HG02642 (cell line): ENCODE measurements at regions not wholly inside any gene's neighbourhood (a gene's known extent, or its start where the extent isn't known, plus 50 kb on each side); places are given as distances from the start of the nearest gene placed in this dataset.

Experiments used
- ATAC-seq: cut with Tn5 transposase; IDR thresholded peaks from one replicate; pipeline ENCODE4 v1.9.1; 2021; ENCODE audit warnings: mild to moderate bottlenecking; ENCODE audit not compliant: unreplicated experiment, poor library complexity

DNA sequence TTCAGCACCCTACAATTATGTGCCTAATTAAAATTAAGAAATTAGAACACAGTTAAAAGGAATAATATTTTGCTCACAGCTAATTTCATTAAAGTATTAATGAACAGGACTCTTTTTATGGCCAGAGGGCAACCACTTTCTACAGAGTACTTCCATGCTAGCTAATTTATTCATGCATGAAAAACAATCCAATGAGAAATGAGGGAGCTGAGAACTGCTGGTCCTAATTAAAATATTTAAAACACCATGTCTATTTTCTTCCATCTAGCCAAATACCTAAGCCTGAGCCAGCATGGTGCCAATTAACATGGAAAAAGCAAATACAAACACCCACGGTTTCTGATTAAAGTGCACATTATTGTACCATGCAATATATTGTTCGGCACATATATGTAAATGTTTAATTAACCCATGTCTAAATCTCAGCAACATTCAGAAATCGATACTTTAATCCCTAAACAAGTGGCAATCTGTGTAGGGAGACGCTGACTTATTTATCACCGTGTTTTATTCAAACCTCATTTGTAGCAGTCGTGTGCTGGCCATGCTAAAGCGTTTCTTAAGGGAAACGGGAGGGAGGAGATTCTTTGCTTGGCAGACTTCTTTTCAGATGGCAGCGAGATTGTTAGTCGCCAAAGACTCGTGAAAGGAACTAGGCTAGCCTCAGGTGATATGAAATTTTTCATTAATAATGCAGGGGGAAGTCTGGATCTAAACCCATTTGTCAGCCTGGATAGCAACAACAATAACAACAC is 193.5 kb downstream of the ANXA2 start:
- ATAC-seq, result no peak

DNA sequence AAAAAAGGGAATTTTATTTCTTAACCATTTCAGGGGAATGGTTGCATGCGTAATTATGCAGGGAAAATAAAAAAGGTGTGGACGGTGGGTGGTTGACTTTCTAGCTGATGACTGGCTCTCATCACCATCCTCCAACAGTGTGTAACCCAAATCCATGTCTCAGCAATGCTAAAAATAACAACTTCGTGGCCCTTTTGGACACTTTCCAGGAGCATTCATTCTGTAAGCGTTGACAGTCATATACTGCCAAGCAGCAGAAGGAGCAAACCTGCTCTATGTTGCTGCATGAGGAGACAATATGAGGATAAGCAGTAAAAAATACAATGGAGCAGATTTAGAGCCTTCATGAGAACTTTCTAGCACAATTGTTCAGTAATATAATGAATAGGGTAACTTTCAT is 189.1 kb downstream of the ANXA2 start:
- ATAC-seq, result no peak

GRCh38 chr15:60212536-60212935 is 185.2 kb downstream of the ANXA2 start:
- no peak for ATAC-seq

DNA sequence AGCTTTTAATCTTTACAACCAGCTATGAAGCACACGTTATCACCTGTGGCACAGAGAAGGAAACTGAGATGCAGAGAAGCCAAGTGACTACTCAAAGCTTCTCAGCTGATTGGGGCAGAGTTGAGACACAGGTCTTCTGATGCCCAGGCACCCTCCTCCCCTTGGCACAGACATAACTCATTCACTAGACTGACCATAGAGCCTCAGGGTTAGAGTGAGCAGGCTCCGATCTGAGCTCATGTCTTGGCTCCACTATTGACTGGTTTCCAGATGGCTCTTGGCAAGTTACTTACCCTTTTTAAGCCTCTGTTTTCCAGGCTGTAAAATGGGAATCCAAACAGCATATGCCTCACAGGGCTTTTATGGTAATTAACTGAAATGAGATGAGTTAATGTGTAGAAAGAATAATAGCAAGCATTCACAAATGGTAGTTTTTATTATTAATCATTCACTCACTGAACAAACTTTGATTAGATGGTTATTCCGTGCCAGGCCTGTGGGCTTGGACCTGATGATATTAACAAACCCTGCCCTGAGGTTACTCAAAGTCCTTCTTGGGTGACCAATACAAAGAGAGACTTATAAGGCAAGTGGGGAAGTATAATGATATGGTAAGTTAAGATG is 184.3 kb downstream of the ANXA2 start:
- no peak for ATAC-seq

DNA sequence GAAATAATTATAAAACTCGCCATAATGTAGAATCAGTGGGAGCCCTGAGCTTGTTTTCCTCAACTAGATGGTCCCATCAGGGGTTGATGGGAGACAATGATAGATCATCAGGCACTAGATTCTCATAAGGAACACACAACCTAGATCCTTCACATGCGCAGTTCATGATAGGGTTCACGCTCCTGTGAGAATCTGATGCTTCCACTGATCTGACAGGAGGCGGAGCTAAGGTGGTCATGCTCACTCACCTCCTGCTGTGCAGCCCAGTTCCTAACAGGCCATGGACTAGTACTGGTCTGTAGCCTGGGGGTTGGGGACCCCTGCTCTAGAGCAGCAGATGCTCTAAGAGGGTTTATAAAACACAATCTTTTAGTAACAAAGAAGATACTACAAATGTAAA is 183.6 kb downstream of the ANXA2 start:
- ATAC-seq, result no peak

GRCh38 chr15:60215225-60215963 is 182.4 kb downstream of the ANXA2 start:
- no peak for ATAC-seq

DNA sequence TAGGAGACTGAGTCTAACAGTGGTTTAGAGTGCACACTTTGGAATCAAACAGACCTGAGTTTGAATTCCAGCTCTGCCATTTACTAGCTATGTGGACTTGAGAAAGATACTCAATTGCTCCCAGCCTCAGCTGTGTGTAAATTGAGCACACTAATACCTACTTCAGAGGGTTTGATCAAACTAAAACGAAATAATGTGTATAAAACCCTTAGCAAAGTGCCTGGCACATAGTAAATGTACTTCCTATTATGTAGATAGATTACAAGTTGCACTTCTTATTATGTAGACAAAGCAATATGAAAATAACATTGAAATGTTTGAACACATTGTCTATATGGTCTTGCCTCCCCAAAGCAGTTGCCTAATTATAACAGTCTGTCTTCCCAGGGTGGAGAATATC is 180.6 kb downstream of the ANXA2 start:
- ATAC-seq, result no peak

DNA sequence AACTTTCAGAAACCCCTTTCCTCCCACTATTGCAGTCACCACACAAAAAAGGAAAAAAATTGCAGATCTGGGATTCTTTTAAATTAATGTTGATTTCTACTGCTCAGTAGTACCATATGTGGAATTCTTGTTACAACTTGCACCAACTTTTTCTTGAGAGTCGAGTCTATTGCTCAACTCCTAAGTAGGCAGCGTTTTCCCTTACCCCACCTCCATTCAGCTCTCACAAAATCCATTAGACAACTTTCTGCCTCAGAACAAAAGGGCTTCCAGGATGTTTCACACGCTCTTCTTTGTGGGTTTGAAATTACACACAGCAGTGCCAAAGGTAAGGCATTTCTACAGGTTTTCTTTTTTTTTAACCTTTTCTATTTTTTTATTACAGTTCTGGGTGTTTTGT is 179.5 kb downstream of the ANXA2 start:
- ATAC-seq, result no peak

DNA sequence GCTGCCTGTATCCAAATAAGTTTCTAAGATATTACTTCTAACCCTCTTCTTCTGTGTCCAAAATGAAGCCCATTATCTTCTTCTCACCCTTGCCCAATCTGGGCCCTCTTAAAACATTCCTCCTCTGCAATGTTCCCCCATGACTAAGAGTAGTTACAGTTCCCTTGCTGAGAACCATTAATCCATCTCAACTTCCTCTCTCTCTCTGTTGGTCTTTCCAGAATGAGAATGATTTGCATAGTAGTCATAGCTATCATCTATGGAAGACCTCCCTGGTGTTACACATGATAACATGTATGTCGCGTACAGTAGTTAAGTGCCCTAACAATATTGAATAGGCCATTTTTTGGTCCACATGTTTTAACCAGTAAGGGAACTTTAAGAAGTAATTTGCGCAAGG is 177.9 kb downstream of the ANXA2 start:
- no peak for ATAC-seq

- no peak for ATAC-seq
Observed at GRCh38 chr15:60221356-60221755, 176.4 kb downstream of the ANXA2 start.

DNA sequence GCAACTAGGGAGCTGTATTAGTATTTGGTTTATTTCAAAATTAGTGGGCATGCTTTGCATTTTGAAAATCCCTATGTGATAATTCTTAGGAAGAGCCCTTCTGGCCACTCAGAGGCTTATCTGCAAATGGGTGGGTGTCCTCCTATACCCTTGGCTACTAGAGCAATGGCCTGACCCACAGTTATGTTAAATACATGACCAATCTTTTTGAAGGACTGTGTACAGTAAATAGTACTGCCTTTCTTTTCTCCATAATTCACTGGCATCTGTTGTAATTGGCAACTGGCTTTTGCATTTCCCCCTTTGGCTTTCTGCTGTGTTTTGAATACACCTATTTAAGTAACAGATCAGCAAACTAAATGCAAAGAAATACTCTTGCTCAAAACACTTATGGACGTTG is 175.4 kb downstream of the ANXA2 start:
- ATAC-seq, result no peak

DNA sequence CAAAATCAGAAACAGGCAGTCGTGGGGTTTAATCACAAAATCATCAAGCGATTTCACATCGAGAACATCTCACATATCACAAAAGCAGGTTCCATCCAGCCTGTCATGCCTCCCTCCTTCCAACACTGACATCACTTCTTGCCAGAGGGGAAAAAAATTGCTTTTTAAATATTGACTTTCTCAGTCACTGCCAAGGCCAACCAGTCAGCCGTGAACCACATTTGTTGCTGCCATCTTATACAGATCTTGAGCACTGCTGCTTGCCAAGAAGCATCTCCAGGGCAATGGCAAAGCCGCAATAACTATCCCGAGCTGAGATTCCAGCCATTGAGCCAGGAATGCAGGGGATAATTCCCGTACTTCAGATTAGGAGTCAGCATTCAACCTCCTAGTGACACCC is 174.6 kb downstream of the ANXA2 start:
- ATAC-seq, result no peak

GRCh38 chr15:60226924-60227323 is 170.9 kb downstream of the ANXA2 start:
- no peak for ATAC-seq

DNA sequence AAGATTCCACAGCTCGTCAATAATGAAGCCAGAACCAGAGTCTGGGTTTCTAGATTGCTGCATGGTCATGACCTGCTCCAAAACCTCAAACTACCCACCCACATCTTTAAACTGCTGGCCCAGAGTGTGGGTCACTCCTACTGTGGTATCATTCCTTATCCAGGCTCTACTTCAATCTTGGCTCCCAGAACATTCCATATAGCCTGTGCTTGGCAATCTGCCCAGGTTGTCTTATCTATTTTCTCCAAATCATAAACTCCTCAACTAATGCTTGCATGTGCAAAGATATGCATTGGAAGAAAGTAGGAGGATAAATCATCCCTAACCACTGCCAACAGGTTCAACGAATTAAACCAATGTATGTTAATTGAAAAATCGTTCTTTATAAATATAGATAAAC is 169.7 kb downstream of the ANXA2 start:
- ATAC-seq, result no peak

DNA sequence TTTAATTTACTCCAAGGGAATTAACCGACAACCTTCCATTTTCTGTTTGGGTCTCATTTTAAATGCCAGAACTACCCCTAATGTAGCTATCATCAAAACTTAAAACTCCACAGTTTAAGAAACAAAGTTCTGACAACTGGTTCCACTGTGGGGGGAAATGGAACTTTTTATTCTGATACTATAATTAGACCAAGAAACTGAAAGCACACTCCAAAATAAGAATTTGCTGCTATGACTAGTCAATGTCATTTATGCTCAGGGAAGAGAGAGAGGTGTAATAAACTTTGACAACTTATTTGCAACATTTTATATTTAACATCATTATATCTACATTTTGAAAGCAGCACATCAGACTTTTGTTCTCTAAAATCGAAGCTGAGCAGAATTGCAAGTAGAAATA is 169.2 kb downstream of the ANXA2 start:
- ATAC-seq, result no peak

GRCh38 chr15:60235951-60236710 is 161.7 kb downstream of the ANXA2 start:
- no peak for ATAC-seq

GRCh38 chr15:60237446-60237845 is 160.3 kb downstream of the ANXA2 start:
- no peak for ATAC-seq

DNA sequence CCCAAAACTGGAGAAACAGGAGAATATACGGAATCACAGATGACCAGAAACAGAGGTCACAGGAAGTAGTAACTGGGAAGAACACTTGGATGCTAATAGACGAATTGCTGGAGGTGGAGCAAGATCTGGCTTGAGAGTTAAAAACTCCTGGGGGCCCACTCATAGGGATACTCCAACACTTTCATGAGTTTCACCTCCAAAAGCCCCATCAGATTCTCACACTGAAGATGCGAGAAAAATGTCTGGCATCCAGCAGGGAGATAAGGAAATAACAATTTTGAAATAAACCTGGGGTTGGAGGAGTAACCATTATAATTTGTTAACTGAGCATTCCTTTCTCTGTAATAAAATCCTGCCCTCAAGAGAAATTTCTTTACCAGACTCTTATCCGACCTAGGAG is 154.0 kb downstream of the ANXA2 start:
- ATAC-seq, result no peak

GRCh38 chr15:60244813-60245212 is 153.0 kb downstream of the ANXA2 start:
- ATAC-seq, result no peak

- no peak for ATAC-seq
Observed at GRCh38 chr15:60250316-60250715, 147.5 kb downstream of the ANXA2 start.
